ENCODE measurements at regions not wholly inside any gene's neighbourhood (a gene's known extent, or its start where the extent isn't known, plus 50 kb on each side); places are given as distances from the start of the nearest gene placed in this dataset.

- Histone ChIP-seq H3K4me1 (no peaks in the 10 kb centered on the region), H3K27me3 (no peaks in the 10 kb centered on the region), H3K9me3 (no peaks in the 10 kb centered on the region), H3K4me3 (ENCODE audit: low read depth, low read length) (no peak overlapping the region), H3K36me3 (no peaks in the 10 kb centered on the region)
- TF ChIP-seq, protein P1, sequence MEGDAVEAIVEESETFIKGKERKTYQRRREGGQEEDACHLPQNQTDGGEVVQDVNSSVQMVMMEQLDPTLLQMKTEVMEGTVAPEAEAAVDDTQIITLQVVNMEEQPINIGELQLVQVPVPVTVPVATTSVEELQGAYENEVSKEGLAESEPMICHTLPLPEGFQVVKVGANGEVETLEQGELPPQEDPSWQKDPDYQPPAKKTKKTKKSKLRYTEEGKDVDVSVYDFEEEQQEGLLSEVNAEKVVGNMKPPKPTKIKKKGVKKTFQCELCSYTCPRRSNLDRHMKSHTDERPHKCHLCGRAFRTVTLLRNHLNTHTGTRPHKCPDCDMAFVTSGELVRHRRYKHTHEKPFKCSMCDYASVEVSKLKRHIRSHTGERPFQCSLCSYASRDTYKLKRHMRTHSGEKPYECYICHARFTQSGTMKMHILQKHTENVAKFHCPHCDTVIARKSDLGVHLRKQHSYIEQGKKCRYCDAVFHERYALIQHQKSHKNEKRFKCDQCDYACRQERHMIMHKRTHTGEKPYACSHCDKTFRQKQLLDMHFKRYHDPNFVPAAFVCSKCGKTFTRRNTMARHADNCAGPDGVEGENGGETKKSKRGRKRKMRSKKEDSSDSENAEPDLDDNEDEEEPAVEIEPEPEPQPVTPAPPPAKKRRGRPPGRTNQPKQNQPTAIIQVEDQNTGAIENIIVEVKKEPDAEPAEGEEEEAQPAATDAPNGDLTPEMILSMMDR (IDR thresholded peaks at IDR 0.05; ENCODE audit: low read depth, low read length): no peak
- no peak for DNase-seq
Measured at GRCh38 chr20:60968853-60969720, 283.0 kb upstream of the CDH4 start.

GRCh38 chr20:60970601-60971000, 281.5 kb upstream of the CDH4 start:
- H3K4me3 ChIP-seq (ENCODE audit: low read depth, low read length): no peak overlapping the region
- no peaks in the 10 kb centered on the region for H3K27me3 ChIP-seq
- TF ChIP-seq, protein P1 (IDR thresholded peaks at IDR 0.05; ENCODE audit: low read depth, low read length): no peak
- no peaks in the 10 kb centered on the region for H3K9me3 ChIP-seq
- no peaks in the 10 kb centered on the region for H3K4me1 ChIP-seq
- no peak for DNase-seq
- no peaks in the 10 kb centered on the region for H3K36me3 ChIP-seq

DNA sequence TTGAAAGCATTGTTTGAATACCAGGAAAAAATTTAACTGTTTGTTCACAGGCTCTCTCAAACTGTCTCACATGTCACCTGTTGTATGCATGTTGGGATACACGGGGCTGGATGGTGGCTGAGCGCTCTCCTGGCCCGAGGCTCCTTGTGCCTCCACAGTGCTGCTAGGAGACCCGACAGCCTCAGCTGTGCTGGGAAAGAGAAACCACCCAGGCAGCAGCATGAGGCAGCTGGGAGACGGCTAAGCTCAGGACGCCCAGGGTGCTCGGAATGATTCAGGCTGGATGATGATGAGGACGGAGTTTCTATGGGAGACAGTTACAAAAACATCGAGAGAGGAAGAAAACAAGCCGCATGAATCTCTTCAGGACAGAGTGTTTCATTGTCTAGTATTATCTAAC, 278.0 kb upstream of the CDH4 start:
- Histone ChIP-seq H3K4me3 (ENCODE audit: low read depth, low read length) (no peak overlapping the region), H3K27me3 (no peaks in the 10 kb centered on the region), H3K4me1 (no peaks in the 10 kb centered on the region), H3K36me3 (no peaks in the 10 kb centered on the region), H3K9me3 (no peaks in the 10 kb centered on the region)
- no peak for DNase-seq
- TF ChIP-seq, protein P1 (IDR thresholded peaks at IDR 0.05; ENCODE audit: low read depth, low read length): no peak

DNA sequence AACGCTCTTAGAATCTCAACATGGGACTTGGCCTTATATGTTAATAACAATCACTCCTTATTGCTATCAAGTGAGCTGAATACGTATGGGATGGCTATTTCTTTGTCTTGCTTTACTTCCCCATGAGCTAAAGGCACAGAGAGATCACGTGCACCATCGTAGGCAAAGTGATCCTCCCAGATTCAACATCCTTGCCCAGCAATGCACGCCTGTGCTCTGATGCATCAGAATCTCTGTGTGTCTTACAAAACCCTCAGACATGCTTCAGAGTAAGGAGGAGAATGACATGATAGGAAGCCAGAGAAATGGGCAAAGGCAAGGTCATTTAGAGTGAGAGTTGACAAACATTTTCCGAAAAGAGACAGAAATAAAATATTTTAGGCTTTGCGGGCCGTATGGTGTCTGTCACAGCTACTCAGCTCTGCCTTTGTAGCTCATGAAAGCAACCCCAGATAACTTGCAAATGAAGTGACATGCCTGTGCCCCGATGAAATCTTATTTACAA, 277.6 kb upstream of the CDH4 start:
- TF ChIP-seq, protein P1 (IDR thresholded peaks at IDR 0.05; ENCODE audit: low read depth, low read length): no peak
- no peak overlapping the region for H3K4me3 ChIP-seq (ENCODE audit: low read depth, low read length)

GRCh38 chr20:60976139-60976538, 275.9 kb upstream of the CDH4 start:
- DNase-seq: no peak

More for the DNA sequence above, 277.6 kb upstream of the CDH4 start:
- no peaks in the 10 kb centered on the region for H3K9me3 ChIP-seq
- no peaks in the 10 kb centered on the region for H3K27me3 ChIP-seq
- H3K4me1 ChIP-seq: no peaks in the 10 kb centered on the region
- no peaks in the 10 kb centered on the region for H3K36me3 ChIP-seq
- DNase-seq: no peak

More at GRCh38 chr20:60976139-60976538, 275.9 kb upstream of the CDH4 start:
- no peaks in the 10 kb centered on the region for H3K36me3 ChIP-seq
- no peaks in the 10 kb centered on the region for H3K4me1 ChIP-seq
- H3K4me3 ChIP-seq (ENCODE audit: low read depth, low read length): no peak overlapping the region
- TF ChIP-seq, protein P1 (IDR thresholded peaks at IDR 0.05; ENCODE audit: low read depth, low read length): no peak
- no peaks in the 10 kb centered on the region for H3K9me3 ChIP-seq
- no peaks in the 10 kb centered on the region for H3K27me3 ChIP-seq
